ELR (cell line): ENCODE measurements at regions not wholly inside any gene's neighbourhood (a gene's known extent, or its start where the extent isn't known, plus 50 kb on each side); places are given as distances from the start of the nearest gene placed in this dataset.

Experiments
- DNase-seq: peaks from one replicate; pipeline ENCODE4 v3.0.0-alpha.2; 2015; ENCODE audit warnings: low read depth

GRCh38 chr6:165229216-165229615, 80.2 kb downstream of the C6orf118 start:
- DNase-seq, result no peak

GRCh38 chr6:165227644-165228329, 81.6 kb downstream of the C6orf118 start:
- DNase-seq, result no peak

GRCh38 chr6:165223736-165224135, 85.7 kb downstream of the C6orf118 start:
- DNase-seq, result no peak

GRCh38 chr6:165223101-165223500, 86.3 kb downstream of the C6orf118 start:
- no peak for DNase-seq

- no peak for DNase-seq
These were observed 86.9 kb downstream of the C6orf118 start for GRCh38 chr6:165222315-165223025.

GRCh38 chr6:165220045-165220444, 89.4 kb downstream of the C6orf118 start:
- no peak for DNase-seq

GRCh38 chr6:165219629-165220028, 89.8 kb downstream of the C6orf118 start:
- no peak for DNase-seq

- DNase-seq, result no peak
These were observed 90.6 kb downstream of the C6orf118 start for GRCh38 chr6:165218829-165219228.

- DNase-seq, result no peak
These were observed 102.6 kb downstream of the C6orf118 start for GRCh38 chr6:165206798-165207197.

GRCh38 chr6:165205632-165206031, 103.8 kb downstream of the C6orf118 start:
- DNase-seq, result no peak

- no peak for DNase-seq
These were observed 104.4 kb downstream of the C6orf118 start for GRCh38 chr6:165204807-165205545.

- no peak for DNase-seq
These were observed 109.2 kb downstream of the C6orf118 start for GRCh38 chr6:165200178-165200577.

GRCh38 chr6:165191461-165191860, 117.9 kb downstream of the C6orf118 start:
- DNase-seq, result no peak

- no peak for DNase-seq
These were observed 122.8 kb downstream of the C6orf118 start for GRCh38 chr6:165186441-165187205.

GRCh38 chr6:165186041-165186440, 123.4 kb downstream of the C6orf118 start:
- no peak for DNase-seq

GRCh38 chr6:165184192-165184979, 125.0 kb downstream of the C6orf118 start:
- no peak for DNase-seq

GRCh38 chr6:165183496-165184140, 125.8 kb downstream of the C6orf118 start:
- no peak for DNase-seq

GRCh38 chr6:165183071-165183470, 126.3 kb downstream of the C6orf118 start:
- DNase-seq, result no peak

GRCh38 chr6:165181951-165182414, 127.4 kb downstream of the C6orf118 start:
- DNase-seq, result no peak

- no peak for DNase-seq
These were observed 131.3 kb downstream of the C6orf118 start for GRCh38 chr6:165178056-165178455.

- DNase-seq, result no peak
These were observed 135.9 kb downstream of the C6orf118 start for GRCh38 chr6:165173484-165173883.
